GM12891 (cell line): ENCODE measurements at regions not wholly inside any gene's neighbourhood (a gene's known extent, or its start where the extent isn't known, plus 50 kb on each side); places are given as distances from the start of the nearest gene placed in this dataset.

Experiments
- POLR2A ChIP-seq: IDR thresholded peaks from 2 replicates; pipeline ENCODE4 v1.6.1; 2011; ENCODE audit warnings: low read depth, low read length, control low read depth
- POLR2AphosphoS5 ChIP-seq: IDR thresholded peaks from 2 replicates; pipeline ENCODE4 v1.6.1; 2011; ENCODE audit warnings: low read depth, low read length, control low read depth

DNA sequence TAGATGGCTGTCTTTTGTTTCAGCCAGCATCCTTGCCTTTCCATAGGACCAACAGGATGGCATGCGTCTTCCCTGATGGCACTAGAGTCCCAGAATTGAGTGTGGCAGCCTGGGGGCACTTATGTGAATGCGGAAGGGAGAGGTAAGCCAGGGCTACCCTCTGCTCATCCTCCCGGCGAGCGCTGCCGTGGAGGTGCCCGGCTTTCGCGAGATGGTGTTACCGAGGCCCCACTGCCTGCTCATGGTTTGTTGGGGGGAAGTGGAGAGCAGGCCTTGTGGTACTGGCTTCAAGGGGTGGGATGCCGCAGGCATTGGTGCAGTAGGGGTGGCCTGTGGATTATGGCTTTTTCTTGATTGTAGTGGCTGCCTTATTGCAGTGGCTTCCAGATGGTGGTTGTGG, 174.3 kb downstream of the AACS start:
- TF ChIP-seq POLR2AphosphoS5 (no peak), POLR2A (no peak)
